ENCODE measurements at regions not wholly inside any gene's neighbourhood (a gene's known extent, or its start where the extent isn't known, plus 50 kb on each side); places are given as distances from the start of the nearest gene placed in this dataset.

- Histone ChIP-seq H3K4me3 (no peak overlapping the region), H3K27me3 (ENCODE audit: low read depth) (peaks cover 22% of the 10 kb centered on the region), H3K4me1 (peaks cover 11% of the 10 kb centered on the region), H3K27ac (no peak overlapping the region), H3K9me3 (no peaks in the 10 kb centered on the region), H3K36me3 (no peaks in the 10 kb centered on the region)
- DNase-seq (no peak), ATAC-seq (no peak)
- intact Hi-C loops (cut with DNase I): no loop called here
- TF ChIP-seq CTCF (IDR thresholded peaks at IDR 0.05): no peak
Observed at GRCh38 chr1:22204057-22204840, 61.4 kb upstream of the WNT4 start.

- no peak overlapping the region for H3K27ac ChIP-seq
- no peak overlapping the region for H3K4me3 ChIP-seq
- intact Hi-C loops (cut with DNase I): no loop called here
- peaks cover 11% of the 10 kb centered on the region for H3K4me1 ChIP-seq
- no peak for TF ChIP-seq CTCF (IDR thresholded peaks at IDR 0.05)
- peaks cover 31% of the 10 kb centered on the region for H3K27me3 ChIP-seq (ENCODE audit: low read depth)
- no peaks in the 10 kb centered on the region for H3K36me3 ChIP-seq
- no peaks in the 10 kb centered on the region for H3K9me3 ChIP-seq
- DNase-seq: peak; percentile 65
- peak; percentile 32 to 41 for ATAC-seq
Observed at GRCh38 chr1:22204989-22205913, 62.4 kb upstream of the WNT4 start.

GRCh38 chr1:22206551-22207125 is 63.7 kb upstream of the WNT4 start:
- H3K27ac ChIP-seq: no peak overlapping the region
- intact Hi-C loops (cut with DNase I): no loop called here
- H3K4me1 ChIP-seq: peaks cover 11% of the 10 kb centered on the region
- H3K36me3 ChIP-seq: no peaks in the 10 kb centered on the region
- H3K4me3 ChIP-seq: no peak overlapping the region
- DNase-seq: no peak
- ATAC-seq: no peak
- H3K9me3 ChIP-seq: no peaks in the 10 kb centered on the region
- H3K27me3 ChIP-seq (ENCODE audit: low read depth): peaks cover 45% of the 10 kb centered on the region
- no peak for TF ChIP-seq CTCF (IDR thresholded peaks at IDR 0.05)

GRCh38 chr1:22207511-22208267 is 64.8 kb upstream of the WNT4 start:
- Histone ChIP-seq H3K9me3 (no peaks in the 10 kb centered on the region), H3K27me3 (ENCODE audit: low read depth) (peaks cover 53% of the 10 kb centered on the region), H3K4me3 (no peak overlapping the region), H3K27ac (no peak overlapping the region), H3K36me3 (no peaks in the 10 kb centered on the region), H3K4me1 (peaks cover 11% of the 10 kb centered on the region)
- no peak for TF ChIP-seq CTCF (IDR thresholded peaks at IDR 0.05)
- ATAC-seq (no peak), DNase-seq (no peak)
- intact Hi-C loops (cut with DNase I): no loop called here
